GM12874 (cell line): ENCODE measurements at regions not wholly inside any gene's neighbourhood (a gene's known extent, or its start where the extent isn't known, plus 50 kb on each side); places are given as distances from the start of the nearest gene placed in this dataset.
A peak's percentile ranks its signal among the peaks of the same experiment; 100 is the strongest.

Experiments used
- TF ChIP-seq, protein P1 (sequence below): IDR thresholded peaks from 2 replicates; pipeline ENCODE4 v1.5.1; 2011; ENCODE audit warnings: low read depth, mild to moderate bottlenecking, control low read depth, low read length, moderate library complexity; ENCODE audit not compliant: insufficient read depth

DNA sequence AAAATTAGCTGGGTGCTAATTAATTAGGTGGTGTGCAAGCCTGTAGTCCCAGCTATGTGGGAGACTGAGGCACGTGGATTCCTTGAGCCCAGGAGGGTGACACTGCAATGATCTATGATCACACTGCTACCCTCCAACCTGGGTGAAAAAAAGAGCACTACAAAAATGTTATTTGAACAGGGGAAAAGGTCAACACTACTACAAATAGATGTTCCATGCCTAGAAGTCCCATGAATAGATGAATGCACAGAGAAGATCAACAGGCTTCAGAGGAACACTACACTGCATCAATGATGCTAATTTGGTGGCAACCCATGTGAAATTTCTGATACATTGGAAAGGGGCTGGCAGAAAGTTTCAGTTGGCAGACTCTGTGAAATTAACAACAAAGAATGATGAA, 105.4 kb upstream of the FHIT start:
- TF ChIP-seq, protein P1, sequence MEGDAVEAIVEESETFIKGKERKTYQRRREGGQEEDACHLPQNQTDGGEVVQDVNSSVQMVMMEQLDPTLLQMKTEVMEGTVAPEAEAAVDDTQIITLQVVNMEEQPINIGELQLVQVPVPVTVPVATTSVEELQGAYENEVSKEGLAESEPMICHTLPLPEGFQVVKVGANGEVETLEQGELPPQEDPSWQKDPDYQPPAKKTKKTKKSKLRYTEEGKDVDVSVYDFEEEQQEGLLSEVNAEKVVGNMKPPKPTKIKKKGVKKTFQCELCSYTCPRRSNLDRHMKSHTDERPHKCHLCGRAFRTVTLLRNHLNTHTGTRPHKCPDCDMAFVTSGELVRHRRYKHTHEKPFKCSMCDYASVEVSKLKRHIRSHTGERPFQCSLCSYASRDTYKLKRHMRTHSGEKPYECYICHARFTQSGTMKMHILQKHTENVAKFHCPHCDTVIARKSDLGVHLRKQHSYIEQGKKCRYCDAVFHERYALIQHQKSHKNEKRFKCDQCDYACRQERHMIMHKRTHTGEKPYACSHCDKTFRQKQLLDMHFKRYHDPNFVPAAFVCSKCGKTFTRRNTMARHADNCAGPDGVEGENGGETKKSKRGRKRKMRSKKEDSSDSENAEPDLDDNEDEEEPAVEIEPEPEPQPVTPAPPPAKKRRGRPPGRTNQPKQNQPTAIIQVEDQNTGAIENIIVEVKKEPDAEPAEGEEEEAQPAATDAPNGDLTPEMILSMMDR: no peak

DNA sequence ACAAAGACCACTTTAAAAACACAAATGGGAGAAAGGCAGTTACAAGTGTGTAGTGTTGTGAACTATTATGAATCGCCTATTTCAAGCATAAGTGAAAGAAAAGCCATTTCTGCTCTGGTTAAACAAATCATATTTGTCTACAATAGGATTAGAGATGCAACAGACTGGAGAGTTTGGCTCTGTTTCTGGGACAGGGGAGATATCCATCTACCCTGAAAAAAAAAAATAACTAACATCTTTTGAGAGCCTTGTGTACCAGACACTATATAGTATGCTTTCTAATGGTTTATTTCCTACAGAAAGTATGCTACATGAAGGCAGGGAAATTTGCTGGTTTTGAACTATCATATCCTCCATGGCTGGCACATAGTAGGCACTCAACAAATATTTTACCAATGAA, 106.7 kb upstream of the FHIT start:
- TF ChIP-seq, protein P1: no peak

DNA sequence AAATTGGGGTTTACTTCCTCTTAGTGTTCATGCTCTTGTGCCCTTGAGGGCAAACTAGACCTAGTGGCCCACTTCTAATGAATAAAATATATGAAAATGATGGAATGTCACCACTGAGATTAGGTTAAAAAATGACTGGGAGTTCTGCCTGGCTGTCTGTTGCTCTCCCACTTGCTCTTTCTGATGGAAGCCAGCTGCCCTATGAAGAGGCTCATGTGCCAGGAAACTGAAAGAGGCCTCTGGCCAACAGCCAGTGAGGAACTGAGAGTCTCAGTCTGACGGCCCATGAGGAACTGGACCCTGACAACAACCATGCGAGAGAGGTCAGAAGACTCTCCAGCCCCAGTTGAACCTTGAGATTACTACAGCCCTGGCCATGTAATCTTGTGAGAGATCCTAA, 107.1 kb upstream of the FHIT start:
- TF ChIP-seq, protein P1: no peak

GRCh38 chr3:61360297-61360965, 109.2 kb upstream of the FHIT start:
- TF ChIP-seq, protein P1: no peak

GRCh38 chr3:61369678-61370077, 118.4 kb upstream of the FHIT start:
- TF ChIP-seq, protein P1: no peak

DNA sequence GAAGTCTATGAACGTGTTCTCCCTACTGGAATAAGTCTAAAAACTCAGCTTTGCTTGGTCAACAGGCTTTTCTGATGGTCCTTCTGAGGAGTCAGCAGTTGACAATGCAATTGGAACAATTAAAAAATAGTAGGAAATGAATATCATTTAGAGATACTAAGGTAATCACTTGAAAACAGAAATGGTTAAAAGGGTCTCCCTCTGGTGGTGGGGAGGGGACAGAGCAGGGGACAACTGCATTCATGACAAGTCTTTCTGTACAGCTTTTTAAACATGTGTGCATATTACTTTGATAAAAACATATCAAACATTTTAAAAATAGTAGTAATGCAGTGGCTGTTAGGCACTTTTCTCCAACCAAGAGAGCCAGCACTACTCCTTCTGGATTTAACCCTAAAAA, 119.9 kb upstream of the FHIT start:
- TF ChIP-seq, protein P1: peak; percentile 65

DNA sequence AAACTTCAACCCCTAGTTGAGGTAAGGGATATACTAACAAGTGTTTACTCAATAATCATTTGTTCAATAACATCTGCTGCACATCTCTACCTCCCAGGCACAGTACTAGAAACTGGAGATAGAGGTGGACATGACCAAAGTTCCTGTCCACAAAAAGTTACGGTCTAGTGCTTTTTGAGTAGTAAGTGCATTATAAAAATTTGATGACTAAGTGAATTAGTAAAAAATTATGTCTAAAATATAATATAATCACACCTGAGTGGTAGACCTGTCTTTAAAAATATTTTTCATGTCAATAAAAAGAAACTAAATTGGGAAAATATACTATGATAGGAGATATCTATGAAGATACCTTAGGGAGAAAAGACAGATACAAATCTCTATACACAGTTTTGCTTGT, 121.5 kb upstream of the FHIT start:
- TF ChIP-seq, protein P1: no peak
